TTC549 (cell line): ENCODE measurements at regions not wholly inside any gene's neighbourhood (a gene's known extent, or its start where the extent isn't known, plus 50 kb on each side); places are given as distances from the start of the nearest gene placed in this dataset.
"Not testable (repeated sequence)": the region's sequence is repeated elsewhere in the genome, so short reads cannot be mapped to it uniquely, and the experiment has no call there.

Experiments
- FAIRE-seq: peaks from 2 replicates; lab custom pipeline; 2012; peaks lifted over from hg19 to GRCh38; lab: Jason Lieb, UNC

- not testable (repeated sequence) for FAIRE-seq
These were observed 99.1 kb upstream of the PLGLB2 start for GRCh38 chr2:87648815-87649214.

- not testable (repeated sequence) for FAIRE-seq
These were observed 98.0 kb upstream of the PLGLB2 start for GRCh38 chr2:87649871-87650270.

- not testable (repeated sequence) for FAIRE-seq
These were observed 97.0 kb upstream of the PLGLB2 start for GRCh38 chr2:87650837-87651236.

GRCh38 chr2:87651589-87651988 is 96.3 kb upstream of the PLGLB2 start:
- FAIRE-seq, result not testable (repeated sequence)

- FAIRE-seq, result not testable (repeated sequence)
These were observed 94.5 kb upstream of the PLGLB2 start for GRCh38 chr2:87653373-87653772.

GRCh38 chr2:87654136-87654814 is 93.6 kb upstream of the PLGLB2 start:
- FAIRE-seq, result not testable (repeated sequence)

GRCh38 chr2:87657915-87658314 is 90.0 kb upstream of the PLGLB2 start:
- FAIRE-seq, result not testable (repeated sequence)

GRCh38 chr2:87658357-87658756 is 89.5 kb upstream of the PLGLB2 start:
- FAIRE-seq, result not testable (repeated sequence)

- not testable (repeated sequence) for FAIRE-seq
These were observed 88.9 kb upstream of the PLGLB2 start for GRCh38 chr2:87658976-87659375.

- not testable (repeated sequence) for FAIRE-seq
These were observed 87.7 kb upstream of the PLGLB2 start for GRCh38 chr2:87660164-87660563.

GRCh38 chr2:87662316-87663290 is 85.3 kb upstream of the PLGLB2 start:
- FAIRE-seq, result not testable (repeated sequence)

- not testable (repeated sequence) for FAIRE-seq
These were observed 84.5 kb upstream of the PLGLB2 start for GRCh38 chr2:87663347-87663746.

- peak; percentile 52 for FAIRE-seq
These were observed 80.9 kb upstream of the PLGLB2 start for GRCh38 chr2:87667027-87667426.

- not testable (repeated sequence) for FAIRE-seq
These were observed 79.5 kb upstream of the PLGLB2 start for GRCh38 chr2:87668361-87668760.

- FAIRE-seq, result not testable (repeated sequence)
These were observed 78.2 kb upstream of the PLGLB2 start for GRCh38 chr2:87669633-87670231.

GRCh38 chr2:87672404-87672803 is 75.5 kb upstream of the PLGLB2 start:
- not testable (repeated sequence) for FAIRE-seq

GRCh38 chr2:87674729-87675128 is 73.2 kb upstream of the PLGLB2 start:
- not testable (repeated sequence) for FAIRE-seq

GRCh38 chr2:87675487-87675886 is 72.4 kb upstream of the PLGLB2 start:
- FAIRE-seq, result not testable (repeated sequence)

- not testable (repeated sequence) for FAIRE-seq
These were observed 70.4 kb upstream of the PLGLB2 start for GRCh38 chr2:87677421-87677923.

- not testable (repeated sequence) for FAIRE-seq
These were observed 69.1 kb upstream of the PLGLB2 start for GRCh38 chr2:87678742-87679173.

- FAIRE-seq, result not testable (repeated sequence)
These were observed 67.9 kb upstream of the PLGLB2 start for GRCh38 chr2:87679950-87680349.

GRCh38 chr2:87680691-87681090 is 67.2 kb upstream of the PLGLB2 start:
- not testable (repeated sequence) for FAIRE-seq
